ENCODE measurements at regions not wholly inside any gene's neighbourhood (a gene's known extent, or its start where the extent isn't known, plus 50 kb on each side); places are given as distances from the start of the nearest gene placed in this dataset.

- TF ChIP-seq NFAT5 (CRISPR knock-in tag; IDR thresholded peaks at IDR 0.05) (no peak), ZNF781 (CRISPR knock-in tag; IDR thresholded peaks at IDR 0.05; ENCODE audit: borderline replicate concordance, not compliant biosample characterization) (no peak)
Measured at GRCh38 chr4:177119021-177119471, 190.6 kb upstream of the NEIL3 start (continued).

- no peak overlapping the region for H3K9ac ChIP-seq (ENCODE audit: insufficient read depth, low read depth, low read length)
- no peak for ATAC-seq
- H3K36me3 ChIP-seq (replicated peaks in 1 of 2; ENCODE audit: control insufficient read depth in 1 of 2, insufficient read depth in 2 of 2, low read length in 2 of 2): no peaks in the 10 kb centered on the region
- DNase-seq (ENCODE audit: low spot score): no peak
- H3K4me3 ChIP-seq (replicated peaks in 1 of 3; ENCODE audit: insufficient read depth in 1 of 3, low read depth in 2 of 3, low read length in 3 of 3): no peak overlapping the region
- intact Hi-C loops (cut with micrococcal nuclease; ENCODE audit: unreplicated experiment) (no loop called here), in situ Hi-C loops (cut with HindIII; ENCODE audit: extremely low pct_ligation_motif_present, low pct_unique_long_range_greater_than_20kb) (no loop called here)
- POLR2A ChIA-PET: no interaction called here
- CTCF ChIA-PET (ENCODE audit: low intra/inter-chr PET ratio, low total read pairs): no interaction called here
- no peak overlapping the region for H2AFZ ChIP-seq (ENCODE audit: low read length)
- H3K79me2 ChIP-seq (ENCODE audit: insufficient read depth, low read length): no peaks in the 10 kb centered on the region
- 0% methylated on average over 3 of the region's 3 CpGs for WGBS (ENCODE audit: low lambda C conversion rate)
- BruUV-seq (replicated peaks): no TSS peak
- no peak overlapping the region for H3K27ac ChIP-seq (ENCODE audit: extremely low read length, insufficient read depth, low read length)
- H3K4me2 ChIP-seq (ENCODE audit: low read depth, low read length): no peak overlapping the region
- TF ChIP-seq ZXDC (CRISPR knock-in tag; IDR thresholded peaks at IDR 0.05): no peak
- no peak for TF ChIP-seq TGIF2 (CRISPR knock-in tag; IDR thresholded peaks at IDR 0.05)
- no peak for TF ChIP-seq ZNF569 (CRISPR knock-in tag; IDR thresholded peaks at IDR 0.05; ENCODE audit: borderline replicate concordance)
- no peak for TF ChIP-seq ZMYM4 (CRISPR knock-in tag; IDR thresholded peaks at IDR 0.05)
- no peak for TF ChIP-seq NCOA5 (CRISPR knock-in tag; IDR thresholded peaks at IDR 0.05)
- no peak for TF ChIP-seq CERS6 (CRISPR knock-in tag; IDR thresholded peaks at IDR 0.05)
- TF ChIP-seq ARID2 (CRISPR knock-in tag; IDR thresholded peaks at IDR 0.05; ENCODE audit: borderline replicate concordance): no peak
- TF ChIP-seq ZNF207 (IDR thresholded peaks at IDR 0.05; ENCODE audit: borderline replicate concordance): no peak
- no peak for TF ChIP-seq ZBTB42 (CRISPR knock-in tag; IDR thresholded peaks at IDR 0.05)
- no peak for TF ChIP-seq ZBTB20 (CRISPR knock-in tag; IDR thresholded peaks at IDR 0.05; ENCODE audit: borderline replicate concordance, low read depth)
- no peak for FAIRE-seq
- H3K27me3 ChIP-seq (ENCODE audit: control insufficient read depth in 1 of 2, insufficient read depth in 2 of 2, low read length in 2 of 2): no peaks in the 10 kb centered on the region
- H4K20me1 ChIP-seq (ENCODE audit: insufficient read depth, low read length): no peaks in the 10 kb centered on the region
- no peaks in the 10 kb centered on the region for H3K4me1 ChIP-seq (ENCODE audit: insufficient read depth, low read length)
- no peaks in the 10 kb centered on the region for H3K9me3 ChIP-seq (ENCODE audit: low read length)
Measured at GRCh38 chr4:177119691-177120090, 190.0 kb upstream of the NEIL3 start.
